ENCODE measurements at regions not wholly inside any gene's neighbourhood (a gene's known extent, or its start where the extent isn't known, plus 50 kb on each side); places are given as distances from the start of the nearest gene placed in this dataset.

GRCh38 chr13:33645591-33646554, 172.1 kb upstream of the RFC3 start:
- Histone ChIP-seq H3K56ac (ENCODE audit: low read length) (no peak overlapping the region), H2BK15ac (replicated peaks; ENCODE audit: low read depth) (no peak overlapping the region), H3K4me2 (ENCODE audit: low read length) (no peak overlapping the region), H3K79me2 (ENCODE audit: control insufficient read depth, insufficient read depth, low read length) (no peaks in the 10 kb centered on the region), H3K18ac (ENCODE audit: low read length) (no peak overlapping the region), H2AK5ac (ENCODE audit: low read length) (no peak overlapping the region), H4K5ac (ENCODE audit: low read length) (no peak overlapping the region), H2BK120ac (ENCODE audit: low read depth, low read length) (no peak overlapping the region), H3K27ac (ENCODE audit: low read depth, low read length) (no peak overlapping the region), H3K4me1 (ENCODE audit: control insufficient read depth, low read depth, low read length) (peaks cover 6% of the 10 kb centered on the region), H4K8ac (ENCODE audit: low read depth, low read length) (no peak overlapping the region), H3K23ac (ENCODE audit: low read length) (no peak overlapping the region), H3K4ac (ENCODE audit: low read depth, low read length) (no peak overlapping the region), H3K27me3 (ENCODE audit: insufficient read depth, low read length, poor library complexity) (no peaks in the 10 kb centered on the region), H3K36me3 (ENCODE audit: control insufficient read depth, insufficient read depth, low read length) (no peaks in the 10 kb centered on the region), H2BK5ac (ENCODE audit: low read length) (no peak overlapping the region), H3K79me1 (ENCODE audit: low read length) (no peaks in the 10 kb centered on the region), H3K9ac (ENCODE audit: low read length) (no peak overlapping the region), H3K4me3 (ENCODE audit: low read length) (no peak overlapping the region)
- no CpG with 5 or more reads among the region's 10 CpGs for WGBS (ENCODE audit: extremely low coverage, insufficient coverage, low lambda C conversion rate)
- no peak for DNase-seq

GRCh38 chr13:33649212-33649878, 168.6 kb upstream of the RFC3 start:
- no peak for DNase-seq
- no peaks in the 10 kb centered on the region for H3K79me2 ChIP-seq (ENCODE audit: control insufficient read depth, insufficient read depth, low read length)
- no peak overlapping the region for H4K5ac ChIP-seq (ENCODE audit: low read length)
- no peak overlapping the region for H3K4me2 ChIP-seq (ENCODE audit: low read length)
- H3K36me3 ChIP-seq (ENCODE audit: control insufficient read depth, insufficient read depth, low read length): no peaks in the 10 kb centered on the region
- no peak overlapping the region for H3K18ac ChIP-seq (ENCODE audit: low read length)
- no peak overlapping the region for H2AK5ac ChIP-seq (ENCODE audit: low read length)
- no peak overlapping the region for H3K9ac ChIP-seq (ENCODE audit: low read length)
- H3K79me1 ChIP-seq (ENCODE audit: low read length): no peaks in the 10 kb centered on the region
- H4K8ac ChIP-seq (ENCODE audit: low read depth, low read length): no peak overlapping the region
- H2BK5ac ChIP-seq (ENCODE audit: low read length): no peak overlapping the region
- no CpG with 5 or more reads among the region's 5 CpGs for WGBS (ENCODE audit: extremely low coverage, insufficient coverage, low lambda C conversion rate)
- no peak overlapping the region for H2BK15ac ChIP-seq (replicated peaks; ENCODE audit: low read depth)
- no peak overlapping the region for H3K56ac ChIP-seq (ENCODE audit: low read length)
- no peak overlapping the region for H2BK120ac ChIP-seq (ENCODE audit: low read depth, low read length)
- no peak overlapping the region for H3K27ac ChIP-seq (ENCODE audit: low read depth, low read length)
- H3K27me3 ChIP-seq (ENCODE audit: insufficient read depth, low read length, poor library complexity): no peaks in the 10 kb centered on the region
- no peaks in the 10 kb centered on the region for H3K4me1 ChIP-seq (ENCODE audit: control insufficient read depth, low read depth, low read length)
- no peak overlapping the region for H3K4me3 ChIP-seq (ENCODE audit: low read length)
- H3K23ac ChIP-seq (ENCODE audit: low read length): no peak overlapping the region
- H3K4ac ChIP-seq (ENCODE audit: low read depth, low read length): no peak overlapping the region

GRCh38 chr13:33651766-33652165, 166.2 kb upstream of the RFC3 start:
- Histone ChIP-seq H4K5ac (ENCODE audit: low read length) (no peak overlapping the region), H3K4me1 (ENCODE audit: control insufficient read depth, low read depth, low read length) (no peaks in the 10 kb centered on the region), H3K27me3 (ENCODE audit: insufficient read depth, low read length, poor library complexity) (no peaks in the 10 kb centered on the region), H3K56ac (ENCODE audit: low read length) (no peak overlapping the region), H3K79me2 (ENCODE audit: control insufficient read depth, insufficient read depth, low read length) (no peaks in the 10 kb centered on the region), H2BK120ac (ENCODE audit: low read depth, low read length) (no peak overlapping the region), H3K27ac (ENCODE audit: low read depth, low read length) (no peak overlapping the region), H2BK5ac (ENCODE audit: low read length) (no peak overlapping the region), H2BK15ac (replicated peaks; ENCODE audit: low read depth) (no peak overlapping the region), H3K9ac (ENCODE audit: low read length) (no peak overlapping the region), H2AK5ac (ENCODE audit: low read length) (no peak overlapping the region), H3K79me1 (ENCODE audit: low read length) (no peaks in the 10 kb centered on the region), H3K4me2 (ENCODE audit: low read length) (no peak overlapping the region), H3K4me3 (ENCODE audit: low read length) (no peak overlapping the region), H4K8ac (ENCODE audit: low read depth, low read length) (no peak overlapping the region), H3K36me3 (ENCODE audit: control insufficient read depth, insufficient read depth, low read length) (no peaks in the 10 kb centered on the region), H3K18ac (ENCODE audit: low read length) (no peak overlapping the region), H3K23ac (ENCODE audit: low read length) (no peak overlapping the region), H3K4ac (ENCODE audit: low read depth, low read length) (no peak overlapping the region)
- no peak for DNase-seq
- no CpG with 5 or more reads among the region's 3 CpGs for WGBS (ENCODE audit: extremely low coverage, insufficient coverage, low lambda C conversion rate)

DNA sequence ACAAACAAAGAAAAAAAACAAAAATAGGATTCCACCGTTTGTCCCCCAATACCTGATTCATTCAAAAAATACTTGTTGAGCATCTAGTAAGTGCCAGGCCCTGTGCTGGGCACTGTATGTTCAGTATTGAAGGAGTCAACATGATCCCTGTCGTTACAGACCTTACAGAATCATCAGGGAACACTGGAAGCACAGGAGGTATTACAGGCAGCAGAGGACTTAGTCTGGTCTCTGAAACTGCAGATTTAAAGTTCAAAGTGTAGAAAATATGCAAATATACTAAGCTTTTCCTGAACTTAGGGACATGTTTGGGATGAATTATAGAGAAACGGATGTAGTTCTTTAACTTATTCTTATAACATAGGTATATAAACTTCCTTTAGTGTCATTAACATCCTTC, 160.7 kb upstream of the RFC3 start:
- H3K4me3 ChIP-seq (ENCODE audit: low read length): no peak overlapping the region
- H3K18ac ChIP-seq (ENCODE audit: low read length): no peak overlapping the region
- no peak overlapping the region for H2BK120ac ChIP-seq (ENCODE audit: low read depth, low read length)
- no peak overlapping the region for H4K8ac ChIP-seq (ENCODE audit: low read depth, low read length)
- no peak overlapping the region for H4K5ac ChIP-seq (ENCODE audit: low read length)
- no peak for DNase-seq
- no peak overlapping the region for H3K4me2 ChIP-seq (ENCODE audit: low read length)
- H2AK5ac ChIP-seq (ENCODE audit: low read length): no peak overlapping the region
- no peak overlapping the region for H3K4ac ChIP-seq (ENCODE audit: low read depth, low read length)
- no peaks in the 10 kb centered on the region for H3K4me1 ChIP-seq (ENCODE audit: control insufficient read depth, low read depth, low read length)
- H3K79me1 ChIP-seq (ENCODE audit: low read length): no peaks in the 10 kb centered on the region
- no CpG with 5 or more reads among the region's 3 CpGs for WGBS (ENCODE audit: extremely low coverage, insufficient coverage, low lambda C conversion rate)
- no peak overlapping the region for H3K56ac ChIP-seq (ENCODE audit: low read length)
- H3K27me3 ChIP-seq (ENCODE audit: insufficient read depth, low read length, poor library complexity): no peaks in the 10 kb centered on the region
- H2BK5ac ChIP-seq (ENCODE audit: low read length): no peak overlapping the region
- H3K23ac ChIP-seq (ENCODE audit: low read length): no peak overlapping the region
- H2BK15ac ChIP-seq (replicated peaks; ENCODE audit: low read depth): no peak overlapping the region
- no peaks in the 10 kb centered on the region for H3K36me3 ChIP-seq (ENCODE audit: control insufficient read depth, insufficient read depth, low read length)
- H3K27ac ChIP-seq (ENCODE audit: low read depth, low read length): no peak overlapping the region
- no peaks in the 10 kb centered on the region for H3K79me2 ChIP-seq (ENCODE audit: control insufficient read depth, insufficient read depth, low read length)
- H3K9ac ChIP-seq (ENCODE audit: low read length): no peak overlapping the region

- H3K4me3 ChIP-seq (ENCODE audit: low read length): no peak overlapping the region
- H3K79me1 ChIP-seq (ENCODE audit: low read length): no peaks in the 10 kb centered on the region
- no peaks in the 10 kb centered on the region for H3K36me3 ChIP-seq (ENCODE audit: control insufficient read depth, insufficient read depth, low read length)
- no peak overlapping the region for H2AK5ac ChIP-seq (ENCODE audit: low read length)
- H3K4ac ChIP-seq (ENCODE audit: low read depth, low read length): no peak overlapping the region
- no peak overlapping the region for H2BK5ac ChIP-seq (ENCODE audit: low read length)
- no peak overlapping the region for H3K9ac ChIP-seq (ENCODE audit: low read length)
- H2BK120ac ChIP-seq (ENCODE audit: low read depth, low read length): no peak overlapping the region
- no peak overlapping the region for H3K23ac ChIP-seq (ENCODE audit: low read length)
- H4K8ac ChIP-seq (ENCODE audit: low read depth, low read length): no peak overlapping the region
- H3K27ac ChIP-seq (ENCODE audit: low read depth, low read length): no peak overlapping the region
- no peak overlapping the region for H2BK15ac ChIP-seq (replicated peaks; ENCODE audit: low read depth)
- H3K4me1 ChIP-seq (ENCODE audit: control insufficient read depth, low read depth, low read length): no peaks in the 10 kb centered on the region
- no peaks in the 10 kb centered on the region for H3K27me3 ChIP-seq (ENCODE audit: insufficient read depth, low read length, poor library complexity)
- H3K56ac ChIP-seq (ENCODE audit: low read length): no peak overlapping the region
- WGBS (ENCODE audit: extremely low coverage, insufficient coverage, low lambda C conversion rate): no CpG with 5 or more reads among the region's 4 CpGs
- no peak overlapping the region for H3K4me2 ChIP-seq (ENCODE audit: low read length)
- H3K79me2 ChIP-seq (ENCODE audit: control insufficient read depth, insufficient read depth, low read length): no peaks in the 10 kb centered on the region
- H4K5ac ChIP-seq (ENCODE audit: low read length): no peak overlapping the region
- H3K18ac ChIP-seq (ENCODE audit: low read length): no peak overlapping the region
- DNase-seq: no peak
Measured at GRCh38 chr13:33659466-33659865, 158.5 kb upstream of the RFC3 start.
